ENCODE measurements at regions not wholly inside any gene's neighbourhood (a gene's known extent, or its start where the extent isn't known, plus 50 kb on each side); places are given as distances from the start of the nearest gene placed in this dataset.

GRCh38 chr12:93181409-93181965 lies 196.2 kb upstream of the NUDT4 start:
- CTCF ChIA-PET: no interaction called here
- RAD21 ChIA-PET (ENCODE audit: low non-redundant PET in 1 of 2, low total read pairs in 2 of 2, uncharacterized antibody in 2 of 2, unreplicated experiment in 2 of 2): no interaction called here
- no peak overlapping the region for H2AFZ ChIP-seq (ENCODE audit: low read depth, low read length, poor library complexity, severe bottlenecking)
- no peaks in the 10 kb centered on the region for H3K9me2 ChIP-seq (ENCODE audit: insufficient read depth)
- H3K27ac ChIP-seq (ENCODE audit: low read depth, low read length): no peak overlapping the region
- H3K4me2 ChIP-seq (ENCODE audit: low read length): no peak overlapping the region
- no peak overlapping the region for H3K9ac ChIP-seq (ENCODE audit: low read length)
- no peaks in the 10 kb centered on the region for H3K36me3 ChIP-seq (ENCODE audit: control insufficient read depth in 1 of 2, insufficient read depth in 2 of 2, low read length in 2 of 2)
- no peaks in the 10 kb centered on the region for H3K79me2 ChIP-seq (ENCODE audit: insufficient read depth, low read length)
- TF ChIP-seq ELF1 (IDR thresholded peaks at IDR 0.05; ENCODE audit: borderline replicate concordance, low read depth) (no peak), TCF7L2 (IDR thresholded peaks at IDR 0.05; ENCODE audit: borderline replicate concordance, extremely low read depth, insufficient read depth, insufficient read length) (no peak), POLR2A (IDR thresholded peaks at IDR 0.05; ENCODE audit: borderline replicate concordance, extremely low read depth, insufficient read depth, insufficient read length) (no peak), MAX (IDR thresholded peaks at IDR 0.05) (no peak), EGR1 (IDR thresholded peaks at IDR 0.05; ENCODE audit: low read depth) (no peak), JUND (IDR thresholded peaks at IDR 0.05) (no peak), SRF (IDR thresholded peaks at IDR 0.05; ENCODE audit: low read depth) (no peak), ZFX (IDR thresholded peaks at IDR 0.05) (no peak), CBX3 (IDR thresholded peaks at IDR 0.05; ENCODE audit: low read depth) (no peak), EZH2 (IDR thresholded peaks at IDR 0.05) (no peak), POLR2AphosphoS5 (IDR thresholded peaks at IDR 0.05; ENCODE audit: low read depth, low read length) (no peak), FOSL1 (IDR thresholded peaks at IDR 0.05; ENCODE audit: low read depth) (no peak), SP1 (IDR thresholded peaks at IDR 0.05; ENCODE audit: low read depth) (no peak), YY1 (IDR thresholded peaks at IDR 0.05; ENCODE audit: extremely low read depth, insufficient replicate concordance, low read depth, low read length) (no peak)
- TF ChIP-seq, protein P1, sequence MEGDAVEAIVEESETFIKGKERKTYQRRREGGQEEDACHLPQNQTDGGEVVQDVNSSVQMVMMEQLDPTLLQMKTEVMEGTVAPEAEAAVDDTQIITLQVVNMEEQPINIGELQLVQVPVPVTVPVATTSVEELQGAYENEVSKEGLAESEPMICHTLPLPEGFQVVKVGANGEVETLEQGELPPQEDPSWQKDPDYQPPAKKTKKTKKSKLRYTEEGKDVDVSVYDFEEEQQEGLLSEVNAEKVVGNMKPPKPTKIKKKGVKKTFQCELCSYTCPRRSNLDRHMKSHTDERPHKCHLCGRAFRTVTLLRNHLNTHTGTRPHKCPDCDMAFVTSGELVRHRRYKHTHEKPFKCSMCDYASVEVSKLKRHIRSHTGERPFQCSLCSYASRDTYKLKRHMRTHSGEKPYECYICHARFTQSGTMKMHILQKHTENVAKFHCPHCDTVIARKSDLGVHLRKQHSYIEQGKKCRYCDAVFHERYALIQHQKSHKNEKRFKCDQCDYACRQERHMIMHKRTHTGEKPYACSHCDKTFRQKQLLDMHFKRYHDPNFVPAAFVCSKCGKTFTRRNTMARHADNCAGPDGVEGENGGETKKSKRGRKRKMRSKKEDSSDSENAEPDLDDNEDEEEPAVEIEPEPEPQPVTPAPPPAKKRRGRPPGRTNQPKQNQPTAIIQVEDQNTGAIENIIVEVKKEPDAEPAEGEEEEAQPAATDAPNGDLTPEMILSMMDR (IDR thresholded peaks at IDR 0.05 in 2 of 3, conservative IDR thresholded peaks at IDR 0.05 in 1 of 3; ENCODE audit: borderline replicate concordance in 1 of 3, insufficient read depth in 1 of 3, low read depth in 2 of 3, low read length in 2 of 3): no peak
- TF ChIP-seq, protein P2, sequence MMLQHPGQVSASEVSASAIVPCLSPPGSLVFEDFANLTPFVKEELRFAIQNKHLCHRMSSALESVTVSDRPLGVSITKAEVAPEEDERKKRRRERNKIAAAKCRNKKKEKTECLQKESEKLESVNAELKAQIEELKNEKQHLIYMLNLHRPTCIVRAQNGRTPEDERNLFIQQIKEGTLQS (IDR thresholded peaks at IDR 0.05): no peak
- TF ChIP-seq, protein P3, sequence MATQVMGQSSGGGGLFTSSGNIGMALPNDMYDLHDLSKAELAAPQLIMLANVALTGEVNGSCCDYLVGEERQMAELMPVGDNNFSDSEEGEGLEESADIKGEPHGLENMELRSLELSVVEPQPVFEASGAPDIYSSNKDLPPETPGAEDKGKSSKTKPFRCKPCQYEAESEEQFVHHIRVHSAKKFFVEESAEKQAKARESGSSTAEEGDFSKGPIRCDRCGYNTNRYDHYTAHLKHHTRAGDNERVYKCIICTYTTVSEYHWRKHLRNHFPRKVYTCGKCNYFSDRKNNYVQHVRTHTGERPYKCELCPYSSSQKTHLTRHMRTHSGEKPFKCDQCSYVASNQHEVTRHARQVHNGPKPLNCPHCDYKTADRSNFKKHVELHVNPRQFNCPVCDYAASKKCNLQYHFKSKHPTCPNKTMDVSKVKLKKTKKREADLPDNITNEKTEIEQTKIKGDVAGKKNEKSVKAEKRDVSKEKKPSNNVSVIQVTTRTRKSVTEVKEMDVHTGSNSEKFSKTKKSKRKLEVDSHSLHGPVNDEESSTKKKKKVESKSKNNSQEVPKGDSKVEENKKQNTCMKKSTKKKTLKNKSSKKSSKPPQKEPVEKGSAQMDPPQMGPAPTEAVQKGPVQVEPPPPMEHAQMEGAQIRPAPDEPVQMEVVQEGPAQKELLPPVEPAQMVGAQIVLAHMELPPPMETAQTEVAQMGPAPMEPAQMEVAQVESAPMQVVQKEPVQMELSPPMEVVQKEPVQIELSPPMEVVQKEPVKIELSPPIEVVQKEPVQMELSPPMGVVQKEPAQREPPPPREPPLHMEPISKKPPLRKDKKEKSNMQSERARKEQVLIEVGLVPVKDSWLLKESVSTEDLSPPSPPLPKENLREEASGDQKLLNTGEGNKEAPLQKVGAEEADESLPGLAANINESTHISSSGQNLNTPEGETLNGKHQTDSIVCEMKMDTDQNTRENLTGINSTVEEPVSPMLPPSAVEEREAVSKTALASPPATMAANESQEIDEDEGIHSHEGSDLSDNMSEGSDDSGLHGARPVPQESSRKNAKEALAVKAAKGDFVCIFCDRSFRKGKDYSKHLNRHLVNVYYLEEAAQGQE (IDR thresholded peaks at IDR 0.05; ENCODE audit: low read depth): no peak
- H3K9me3 ChIP-seq (ENCODE audit: control insufficient read depth in 1 of 2, insufficient read depth in 1 of 2, low read depth in 1 of 2, low read length in 2 of 2): no peaks in the 10 kb centered on the region
- intact Hi-C loops (cut with micrococcal nuclease): no loop called here
- H4K20me1 ChIP-seq (ENCODE audit: insufficient read depth): no peaks in the 10 kb centered on the region
- no peak for DNase-seq (ENCODE audit: low read depth, low spot score)
- H3K27me3 ChIP-seq (ENCODE audit: insufficient read depth, low read length): no peaks in the 10 kb centered on the region
- no peaks in the 10 kb centered on the region for H3K4me1 ChIP-seq (ENCODE audit: control insufficient read depth in 1 of 2, insufficient read depth in 2 of 2, low read length in 2 of 2)
- ATAC-seq: no peak
- POLR2A ChIA-PET: no interaction called here
- no peak overlapping the region for H3K4me3 ChIP-seq (replicated peaks in 1 of 2; ENCODE audit: low read depth in 1 of 2, low read length in 2 of 2)
- no TSS peak for BruUV-seq (replicated peaks)
